Inferior parietal cortex (tissue), 1 donor: ENCODE measurements at regions not wholly inside any gene's neighbourhood (a gene's known extent, or its start where the extent isn't known, plus 50 kb on each side); places are given as distances from the start of the nearest gene placed in this dataset.

Experiments
- DNase-seq: peaks from one replicate; pipeline ENCODE4 v3.0.0-alpha.2; 2016; ENCODE audit errors: extremely low spot score

DNA sequence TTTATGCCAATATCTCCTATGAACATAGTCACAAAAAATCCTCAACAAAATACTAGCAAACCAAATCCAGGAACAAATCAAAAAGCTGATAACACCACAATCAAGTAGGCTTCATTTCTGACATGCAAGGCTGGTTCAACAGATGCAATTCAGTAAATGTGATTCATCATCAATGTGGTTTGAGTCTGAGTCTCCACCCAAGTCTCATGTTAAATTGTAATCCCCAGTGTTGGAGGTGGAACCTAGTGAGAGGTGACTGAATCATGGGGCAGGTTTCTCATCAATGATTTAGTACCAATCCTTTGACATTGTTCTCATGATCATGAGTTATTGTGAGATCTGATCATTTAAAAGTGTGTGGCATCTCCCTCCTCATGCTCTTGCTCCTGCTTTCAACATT is 1072.7 kb downstream of the NR2F1-AS1 start:
- no peak for DNase-seq

DNA sequence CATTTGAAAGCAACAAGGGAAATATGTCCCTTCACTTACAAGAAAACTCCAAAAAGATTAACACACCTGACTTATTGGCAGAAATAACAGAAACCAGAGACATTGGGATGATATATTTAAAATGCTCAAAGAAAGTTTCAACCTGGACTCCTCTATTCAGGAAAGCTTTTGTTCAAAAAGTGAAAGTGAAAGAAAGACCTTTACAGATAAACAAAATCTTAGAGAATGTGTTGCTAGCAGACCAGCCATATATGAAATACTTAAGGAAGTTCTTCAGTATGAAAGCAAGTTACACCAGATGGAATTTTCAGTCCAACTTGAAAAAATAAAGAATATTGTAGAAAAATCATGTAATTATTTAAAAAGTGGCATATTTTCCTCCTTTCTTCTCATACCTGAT is 1075.1 kb downstream of the NR2F1-AS1 start:
- DNase-seq = no peak

DNA sequence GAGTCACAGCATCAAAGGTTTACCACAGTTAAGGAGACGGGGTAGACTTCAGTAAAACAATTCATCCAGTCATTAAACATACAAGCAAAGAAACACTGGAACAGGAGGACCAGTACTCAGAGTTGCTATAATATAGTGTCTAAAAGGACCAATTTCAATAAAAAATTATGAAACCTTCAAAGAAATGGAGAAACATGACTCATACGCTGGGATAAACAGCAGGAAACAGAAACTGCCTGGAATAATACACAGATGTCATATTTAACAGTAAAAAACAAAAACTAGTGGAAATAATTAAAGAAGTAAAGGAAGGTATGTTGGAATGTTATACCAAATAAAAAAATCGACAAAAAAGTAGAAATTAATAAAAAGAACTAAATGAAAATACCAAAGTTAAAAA is 1075.9 kb downstream of the NR2F1-AS1 start:
- no peak for DNase-seq

DNA sequence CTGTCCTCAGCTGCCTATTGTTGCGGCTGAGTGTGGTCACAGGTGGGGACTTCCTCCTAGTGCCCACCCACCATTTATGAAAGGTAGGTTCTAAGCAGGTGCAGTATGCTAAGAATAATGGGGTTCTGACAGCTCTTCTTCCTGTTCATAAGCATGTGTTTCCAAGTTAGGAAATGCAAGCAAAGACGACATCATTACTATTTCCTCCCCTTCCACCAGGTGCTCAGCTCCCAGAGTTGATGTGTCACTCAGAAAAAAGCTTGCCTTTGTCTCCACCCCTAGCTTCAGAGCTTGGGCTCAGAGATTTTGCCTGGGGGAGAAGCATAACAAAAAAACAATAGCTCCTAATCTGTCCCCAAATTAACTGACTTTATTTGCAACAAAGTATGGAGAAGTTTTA is 1076.7 kb downstream of the NR2F1-AS1 start:
- no peak for DNase-seq

DNA sequence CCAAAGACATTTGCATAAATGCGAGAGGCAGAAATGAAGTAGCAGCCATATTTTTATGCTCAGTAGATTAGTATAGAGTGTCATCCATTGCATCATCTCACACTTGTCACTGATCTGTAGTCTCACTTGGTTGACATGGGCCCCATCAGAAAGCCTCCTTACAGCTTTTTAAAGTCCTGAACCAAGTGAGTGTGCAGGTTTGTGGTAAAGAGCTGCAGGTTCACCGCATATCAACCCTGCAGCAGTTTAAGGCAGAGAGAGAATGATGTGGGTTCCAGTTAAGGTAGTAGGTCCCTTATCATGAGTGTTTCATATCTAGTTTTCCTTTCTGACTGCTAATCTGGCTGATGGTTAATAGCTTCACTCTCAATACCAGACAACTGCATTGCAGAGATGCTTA is 1080.3 kb downstream of the NR2F1-AS1 start:
- no peak for DNase-seq

DNA sequence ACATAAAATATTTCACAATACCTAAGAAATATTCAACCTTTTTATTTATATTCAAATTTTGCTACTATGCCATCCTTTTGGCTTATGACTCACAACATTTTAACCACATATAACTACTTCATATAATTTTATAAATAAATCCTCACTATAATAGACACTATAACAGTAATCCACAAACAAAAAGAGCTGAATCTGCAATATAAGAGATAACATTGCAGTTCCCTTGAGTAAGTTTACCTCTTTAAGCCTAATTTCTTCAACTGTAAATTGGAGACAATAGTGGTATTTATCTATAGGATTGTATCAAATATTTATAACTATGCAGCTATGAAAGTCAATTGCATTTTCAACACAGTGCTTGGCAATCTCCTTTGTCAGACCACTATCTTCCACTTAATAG is 1084.5 kb downstream of the NR2F1-AS1 start:
- DNase-seq = no peak

DNA sequence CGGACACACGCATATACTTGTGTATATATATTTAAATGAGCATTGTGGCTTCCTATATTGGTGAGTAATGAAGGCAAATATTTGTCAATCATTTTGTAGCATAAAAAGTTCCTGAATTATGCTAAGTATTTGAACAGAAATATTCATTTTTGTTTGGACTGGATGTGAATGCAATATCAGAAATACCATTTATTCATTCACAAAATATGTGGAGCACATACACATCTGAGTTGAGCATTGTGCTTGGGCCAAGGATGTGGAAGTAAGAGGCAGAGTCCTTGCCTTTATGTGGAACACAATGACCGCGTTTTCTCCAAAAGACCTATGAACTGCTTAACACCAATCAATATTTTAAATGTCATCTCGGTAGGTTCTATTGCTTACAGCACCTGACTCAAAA is 1086.5 kb downstream of the NR2F1-AS1 start:
- no peak for DNase-seq

DNA sequence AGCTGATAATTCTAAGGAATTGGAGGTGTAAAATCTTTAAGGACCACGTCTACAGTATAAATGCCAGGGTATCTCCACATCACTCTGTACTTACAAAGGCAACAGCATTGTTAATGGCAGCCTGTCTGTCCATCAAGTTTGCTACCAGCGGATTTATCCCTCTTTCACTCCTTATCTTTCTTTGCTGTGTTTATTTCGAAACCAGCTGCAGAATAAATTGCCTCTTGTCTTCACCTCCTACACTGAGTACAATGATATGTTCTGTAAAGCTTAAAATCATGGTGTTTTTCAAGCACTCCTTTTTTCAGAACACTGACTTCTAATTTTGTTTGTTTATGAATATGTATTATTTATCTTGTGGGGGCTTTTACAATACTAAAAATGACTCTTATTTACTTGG is 1088.1 kb downstream of the NR2F1-AS1 start:
- no peak for DNase-seq

DNA sequence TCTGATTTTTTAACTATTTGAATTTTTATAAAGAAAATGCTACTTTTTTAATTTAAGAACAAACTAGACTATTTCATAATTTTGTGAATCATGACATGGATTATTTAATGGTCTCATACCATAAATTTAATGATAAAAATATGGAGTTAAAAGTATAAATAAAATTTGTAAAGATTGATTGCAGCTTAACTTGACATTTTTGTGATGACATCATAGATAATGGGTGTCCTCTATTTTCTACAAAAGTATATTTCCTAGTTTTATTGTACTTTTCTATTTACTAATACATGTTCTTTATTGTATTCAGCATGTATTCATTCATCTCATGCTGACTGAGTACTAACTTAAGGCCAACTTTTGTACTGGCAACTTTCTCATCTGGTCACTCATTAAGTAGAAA is 1096.5 kb downstream of the NR2F1-AS1 start:
- no peak for DNase-seq

DNA sequence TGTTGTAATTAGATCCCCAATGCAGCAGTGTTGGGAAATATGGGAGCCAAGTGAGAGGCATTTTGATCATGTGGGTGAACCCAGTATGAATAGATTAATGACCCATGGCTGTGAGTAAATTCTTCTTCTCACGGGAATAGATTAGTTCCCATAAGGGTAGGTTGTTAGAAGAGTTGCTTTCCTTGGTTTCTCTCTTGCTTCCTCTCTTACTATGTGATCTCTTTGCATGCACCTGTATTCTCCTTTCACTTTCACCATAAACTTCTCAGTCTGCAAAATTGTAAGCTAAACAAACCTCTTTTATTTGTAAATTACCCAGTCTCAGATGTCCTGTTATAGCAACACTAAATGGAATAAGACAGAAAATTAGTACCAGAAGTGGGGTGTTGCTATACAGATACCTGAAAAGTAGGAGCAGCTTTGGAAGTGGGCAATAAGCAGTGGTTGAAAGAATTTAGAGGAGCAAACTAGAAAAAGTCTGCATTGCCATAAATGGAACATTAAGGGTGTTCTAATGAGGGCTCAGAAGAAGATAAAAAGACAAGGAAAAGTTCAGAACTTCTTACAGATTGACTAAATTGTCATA is 1090.0 kb upstream of the ARRDC3 start:
- DNase-seq = no peak

DNA sequence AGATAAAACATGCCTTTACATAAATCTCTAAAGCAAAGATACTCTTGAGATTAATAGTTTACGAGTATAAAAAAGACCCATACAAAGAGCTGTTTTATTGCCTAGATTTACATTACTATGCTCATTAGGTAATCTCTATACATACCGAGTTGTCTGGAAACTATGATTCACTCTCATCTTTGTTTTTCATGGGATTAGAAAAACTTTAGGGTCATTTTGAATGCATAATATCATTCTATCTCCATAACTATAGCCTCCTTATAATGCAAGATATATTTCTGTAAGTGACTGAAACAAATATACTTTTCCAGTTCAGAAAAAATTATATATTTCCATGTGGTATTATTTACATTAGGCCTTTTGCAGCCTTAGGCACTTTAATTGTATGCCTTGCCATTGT is 1088.7 kb upstream of the ARRDC3 start:
- DNase-seq = no peak

DNA sequence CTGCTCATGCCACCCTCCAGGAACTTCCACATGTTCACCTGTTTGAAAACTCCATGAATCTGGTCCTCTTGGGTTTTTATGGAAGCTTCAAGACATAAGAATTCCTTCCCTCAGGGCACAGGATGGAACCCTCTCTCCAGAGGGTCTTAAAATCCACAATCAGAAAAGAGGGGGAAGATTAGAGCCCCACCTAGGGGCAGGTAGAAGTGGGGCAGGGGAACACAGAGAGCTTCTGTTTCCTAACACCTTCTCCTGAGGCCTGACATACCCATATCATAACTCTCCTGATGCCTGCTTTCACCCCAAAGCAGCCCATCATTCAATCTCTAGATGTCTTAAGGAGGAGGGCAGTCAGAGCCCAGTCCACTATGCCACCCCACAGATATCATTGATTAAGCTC is 1087.7 kb upstream of the ARRDC3 start:
- DNase-seq = no peak

DNA sequence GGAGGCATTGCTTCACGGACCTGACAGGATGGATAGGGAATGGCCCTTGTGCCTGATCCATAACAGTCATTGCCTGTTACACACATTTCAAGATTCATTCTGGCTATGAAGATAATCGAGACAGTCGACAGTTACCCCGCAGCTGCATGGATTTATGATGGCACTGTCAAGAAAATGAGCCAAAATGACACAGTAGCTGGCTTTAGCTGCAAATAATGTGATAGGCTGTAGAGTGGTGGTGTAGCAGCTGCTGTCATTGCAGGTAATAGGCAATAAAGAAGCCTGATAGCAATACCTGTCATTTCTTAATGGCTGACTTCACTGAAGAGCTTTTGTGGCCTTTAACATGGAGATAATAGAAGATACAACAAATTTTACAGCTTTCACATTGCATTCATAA is 1085.2 kb upstream of the ARRDC3 start:
- DNase-seq = no peak

DNA sequence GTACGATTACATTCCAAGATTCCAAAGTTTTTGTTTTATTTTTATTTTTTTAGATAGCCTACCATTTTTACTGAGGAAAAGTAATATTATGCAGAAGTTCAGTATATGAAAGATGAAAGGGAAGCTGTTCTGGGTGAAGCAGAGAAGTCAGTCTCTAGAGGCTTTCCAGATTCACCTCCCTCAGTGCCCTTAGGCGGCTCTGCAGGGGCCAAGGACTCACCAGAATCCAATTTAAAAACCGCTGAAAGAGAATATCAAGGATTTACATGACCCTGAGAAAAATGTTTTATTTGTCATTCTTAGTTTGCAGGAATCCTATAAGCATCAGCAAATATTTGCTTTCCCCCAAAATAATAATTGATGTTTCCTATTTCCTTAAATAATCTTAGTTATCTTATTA is 1084.6 kb upstream of the ARRDC3 start:
- DNase-seq = no peak

DNA sequence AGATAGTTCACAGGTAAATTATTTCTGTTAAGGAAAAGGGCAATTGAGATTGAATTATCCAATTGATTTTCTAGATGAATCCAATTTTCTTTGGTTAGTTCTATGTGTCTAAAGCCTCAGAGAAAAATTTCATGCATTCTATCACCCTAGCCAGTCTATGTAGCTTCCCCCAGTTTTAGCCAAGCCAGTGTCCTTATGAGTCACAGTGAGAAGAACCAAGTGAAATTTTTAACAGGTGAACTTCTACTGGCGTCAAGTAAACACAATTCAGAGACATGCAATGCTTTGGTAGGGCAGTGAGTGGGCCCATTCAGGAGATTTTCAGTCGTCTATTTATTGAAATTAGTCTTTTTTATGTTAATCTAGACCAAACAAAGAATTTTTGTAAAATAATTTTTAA is 1077.4 kb upstream of the ARRDC3 start:
- DNase-seq = no peak

DNA sequence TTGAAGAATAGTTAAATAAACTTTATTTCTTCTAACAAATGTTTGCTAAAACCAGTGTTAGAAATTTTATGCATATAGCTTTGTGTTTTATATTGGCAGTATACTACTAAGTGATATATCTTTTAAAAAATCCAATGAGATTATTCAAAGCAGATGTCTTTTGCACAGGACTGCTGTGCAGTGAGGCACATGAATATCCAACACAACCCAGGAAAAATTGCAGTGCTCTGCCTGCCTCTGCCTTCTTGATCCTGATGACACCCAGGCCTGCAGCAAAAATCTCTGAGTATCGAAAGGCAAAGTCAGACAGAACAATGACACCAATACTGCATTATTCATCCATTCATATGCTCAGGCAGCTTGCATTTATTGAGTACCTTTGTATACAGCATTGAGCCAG is 1076.5 kb upstream of the ARRDC3 start:
- DNase-seq = no peak

DNA sequence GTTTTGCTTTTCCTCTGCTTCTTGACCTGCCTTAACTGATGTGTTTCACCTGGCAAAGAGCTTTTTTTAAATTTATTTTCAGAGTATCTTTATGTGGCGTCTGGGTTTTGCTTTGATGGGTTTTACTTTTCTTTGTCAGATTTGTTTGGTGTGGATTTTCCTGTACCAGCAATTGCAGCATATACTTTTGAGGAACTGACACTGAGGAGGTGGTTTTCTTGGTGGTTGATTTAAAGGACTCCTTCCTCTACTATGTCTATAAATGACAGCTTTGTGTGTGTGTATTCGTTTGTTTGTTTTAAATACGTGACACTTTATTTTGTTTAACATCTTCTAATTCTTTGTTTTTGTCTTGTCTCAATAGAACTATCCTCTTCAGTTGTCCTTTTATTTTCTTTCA is 1071.9 kb upstream of the ARRDC3 start:
- no peak for DNase-seq

DNA sequence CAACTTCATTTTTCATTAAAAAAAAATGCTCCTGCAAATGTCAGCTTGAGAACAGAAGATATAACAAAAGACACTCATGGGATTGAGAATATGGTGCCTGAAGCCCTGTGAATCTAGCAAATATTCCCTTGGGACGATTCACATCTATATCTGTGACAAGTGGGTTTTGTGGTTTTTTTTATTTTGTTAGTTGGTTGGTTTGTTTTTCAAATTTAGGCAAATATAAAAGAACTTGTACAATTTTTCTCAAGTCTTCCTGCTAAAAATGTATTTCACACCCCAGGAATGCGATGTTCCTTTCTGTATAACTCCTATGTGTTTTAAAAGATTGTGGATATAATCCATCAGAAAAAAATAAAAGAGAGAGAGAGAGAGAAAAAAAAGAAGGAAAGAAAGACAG is 1061.8 kb upstream of the ARRDC3 start:
- peak; percentile 52 for DNase-seq

DNA sequence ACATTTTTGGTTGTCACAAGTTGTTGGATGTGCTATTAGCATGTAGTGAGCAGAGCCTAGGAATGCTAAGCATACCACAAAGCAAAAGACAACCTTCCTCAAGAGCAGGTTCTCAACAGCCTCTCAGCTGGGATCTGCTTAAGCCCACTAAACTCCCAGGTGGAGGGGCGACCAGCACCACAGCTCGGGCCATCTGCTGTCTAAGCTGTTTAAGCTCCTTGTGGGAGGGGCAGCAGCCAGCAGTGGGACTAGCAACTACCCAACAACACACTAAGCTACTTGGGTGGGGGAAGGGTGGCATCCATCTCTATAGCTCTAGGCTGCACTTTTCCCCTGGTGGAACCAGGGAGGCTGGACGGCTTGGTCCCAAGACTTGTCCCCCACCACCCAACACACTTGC is 1052.7 kb upstream of the ARRDC3 start:
- DNase-seq = no peak

DNA sequence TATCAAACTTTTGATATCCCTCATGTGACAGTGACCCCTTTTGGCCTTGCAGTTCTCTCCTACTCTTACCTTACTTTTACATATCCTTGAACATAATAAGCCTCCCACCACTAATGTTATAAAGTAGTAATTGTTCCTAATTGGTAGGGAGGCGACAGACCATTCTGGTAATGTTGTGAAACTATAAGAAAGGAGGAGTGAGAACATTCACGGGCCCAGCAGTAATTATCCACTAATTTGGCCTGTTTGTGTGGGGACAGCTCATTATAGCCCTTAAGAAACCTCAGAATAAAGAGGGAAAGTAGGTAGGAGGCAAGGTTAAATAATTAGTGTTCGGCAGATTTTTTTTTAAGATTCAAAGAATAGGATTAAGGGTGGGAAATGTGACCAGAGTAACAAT is 1046.5 kb upstream of the ARRDC3 start:
- no peak for DNase-seq

DNA sequence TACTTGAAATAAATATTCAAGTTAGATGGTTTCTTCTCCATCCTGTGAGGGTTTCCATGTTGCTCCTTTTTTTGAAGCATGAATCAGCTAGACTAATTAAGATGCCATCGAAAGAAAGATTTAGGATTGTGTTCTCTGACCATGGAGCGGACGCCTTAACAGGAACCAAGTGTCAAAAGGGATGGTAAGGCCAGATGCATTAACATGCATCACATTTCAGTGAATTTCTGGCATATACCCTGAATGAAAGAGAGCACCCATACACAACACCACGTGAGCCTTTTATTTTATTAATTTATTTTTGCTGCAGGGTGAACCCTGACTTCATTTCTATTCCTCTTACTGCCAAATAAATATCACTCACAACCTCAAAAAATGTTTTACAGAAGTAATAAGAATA is 1045.3 kb upstream of the ARRDC3 start:
- no peak for DNase-seq

DNA sequence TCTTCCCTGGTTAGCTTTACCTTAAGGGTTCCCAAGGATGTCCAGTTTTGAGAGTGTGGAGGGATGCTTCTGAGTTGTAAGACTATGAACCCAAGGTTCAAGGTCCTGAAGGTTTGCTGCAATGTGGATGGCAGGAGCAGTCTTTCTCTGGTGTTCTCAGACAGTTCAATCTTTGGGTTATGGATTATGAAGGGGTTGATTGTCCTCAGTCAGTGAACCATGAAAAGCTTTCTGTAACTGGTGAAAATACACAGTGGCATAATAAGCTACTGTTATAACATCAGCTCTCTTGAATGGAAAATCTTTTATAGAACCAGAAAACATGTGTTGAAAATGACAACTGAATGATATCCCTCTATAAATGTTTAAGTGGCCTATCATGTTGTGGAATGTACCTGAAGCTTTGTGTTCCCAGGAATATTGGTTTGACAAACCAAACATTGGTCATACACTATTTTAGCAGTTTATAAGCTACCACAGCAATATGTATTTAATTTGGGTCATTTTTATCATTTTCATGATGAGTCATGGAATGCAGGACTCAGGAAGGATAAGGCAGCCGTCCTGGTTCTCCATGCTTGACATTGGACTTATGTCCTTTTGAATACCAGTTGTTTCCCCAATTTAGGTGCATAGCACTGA is 1041.8 kb upstream of the ARRDC3 start:
- DNase-seq = no peak

DNA sequence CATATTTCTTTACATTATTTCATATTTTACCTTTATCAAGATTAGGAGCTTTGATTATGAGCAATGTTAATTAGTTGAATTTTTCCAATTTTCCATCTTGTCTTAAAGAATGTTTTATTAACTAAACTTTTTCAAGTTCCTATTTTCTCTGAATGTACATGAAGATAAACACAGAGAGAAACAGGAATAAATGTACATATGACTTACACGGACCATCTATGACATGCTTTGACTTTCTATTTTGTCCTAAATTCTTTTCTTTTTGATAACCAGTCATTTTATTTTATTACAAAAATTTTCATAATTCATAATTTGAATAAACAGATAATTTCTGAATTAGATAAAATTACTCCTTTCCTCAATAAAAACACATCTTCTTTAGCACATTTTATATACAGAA is 1038.8 kb upstream of the ARRDC3 start:
- no peak for DNase-seq

DNA sequence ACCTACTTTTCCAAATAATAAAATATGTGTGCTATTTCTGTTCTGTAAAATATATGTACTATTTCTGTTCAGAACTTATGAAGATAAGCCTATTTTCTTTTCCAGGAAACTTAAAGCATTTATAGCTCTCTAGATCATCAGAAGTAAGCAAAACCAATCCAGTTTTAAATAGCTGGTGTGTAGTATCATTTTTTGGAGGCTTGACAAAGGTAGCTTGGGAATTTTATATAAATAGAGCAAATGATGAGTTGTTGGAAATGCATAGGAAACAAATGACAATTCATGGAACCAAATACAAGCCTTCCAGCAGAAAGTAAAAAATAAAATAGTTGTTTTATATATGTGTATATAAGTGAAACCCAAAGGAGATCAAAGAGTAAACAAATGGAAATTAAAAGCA is 1038.1 kb upstream of the ARRDC3 start:
- DNase-seq = no peak
